CD4-positive, alpha-beta T cell (primary cell): ENCODE measurements at regions not wholly inside any gene's neighbourhood (a gene's known extent, or its start where the extent isn't known, plus 50 kb on each side); places are given as distances from the start of the nearest gene placed in this dataset.

ENCODE experiments used
- ATAC-seq: fragments of 200-7000 bp; cut with Tn5 transposase; one replicate; pipeline ENCODE4 v1.10.0; 2022; ENCODE audit warnings: mild to moderate bottlenecking; ENCODE audit not compliant: poor library complexity
- CTCF ChIA-PET: fragments of 350-600 bp; sonication (Branson Sonifier 250); formaldehyde crosslinking; loops from one replicate; lab custom pipeline; 2021; ENCODE audit warnings: antibody characterized with exemption, inconsistent platforms; lab: Charles Lee
- POLR2A ChIA-PET: fragments of 350-600 bp; sonication (Branson Sonifier 250); formaldehyde crosslinking; loops from one replicate; lab custom pipeline; 2021; ENCODE audit warnings: antibody characterized with exemption, inconsistent platforms; lab: Charles Lee
- DNase-seq, 14 experiments: peaks; one replicate each; pipeline ENCODE4 v3.0.0-alpha.2; 2013 to 2020; ENCODE audit warnings: mixed read lengths in 2 of 14
- H3K27ac ChIP-seq, 2 donors: one replicate each; pipeline versions ENCODE4 v1.5.1 to v1.7.0; 2013; ENCODE audit warnings: low read length in 2 of 2, low read depth in 1 of 2, mild to moderate bottlenecking in 1 of 2
- H3K27me3 ChIP-seq, 2 experiments: 1 replicate in 1 of 2; 2 replicates in 1 of 2; pipeline versions ENCODE4 v1.6.1 to v1.7.0; 2013; ENCODE audit warnings: low read length in 2 of 2, control low read depth in 1 of 2, mild to moderate bottlenecking in 1 of 2, moderate library complexity in 1 of 2; ENCODE audit not compliant: insufficient read depth in 2 of 2, control insufficient read depth in 1 of 2
- H3K36me3 ChIP-seq: one replicate; pipeline ENCODE4 v1.6.1; 2013; ENCODE audit warnings: low read length, control low read depth; ENCODE audit not compliant: insufficient read depth
- H3K4me1 ChIP-seq: one replicate; pipeline ENCODE4 v1.6.1; 2013; ENCODE audit warnings: low read length, control low read depth; ENCODE audit not compliant: insufficient read depth
- H3K4me3 ChIP-seq: one replicate; pipeline ENCODE4 v1.5.1; 2013; ENCODE audit warnings: mild to moderate bottlenecking, low read length, moderate library complexity
- H3K9me3 ChIP-seq, 2 experiments: 1 replicate in 1 of 2; 2 replicates in 1 of 2; pipeline versions ENCODE4 v1.6.1 to v1.7.0; 2013; ENCODE audit warnings: low read length in 2 of 2, mild to moderate bottlenecking in 2 of 2, control low read depth in 1 of 2, moderate library complexity in 1 of 2; ENCODE audit not compliant: control insufficient read depth in 1 of 2, insufficient read depth in 1 of 2
- H3K27ac Mint-ChIP-seq: one replicate; pipeline ENCODE4 v1.8.0; 2020; ENCODE audit warnings: mixed read lengths
- H3K27me3 Mint-ChIP-seq: one replicate; pipeline ENCODE4 v1.8.0; 2021; ENCODE audit warnings: mixed read lengths
- H3K36me3 Mint-ChIP-seq: one replicate; pipeline ENCODE4 v1.8.0; 2021; ENCODE audit warnings: low read depth, mixed read lengths
- H3K4me1 Mint-ChIP-seq: one replicate; pipeline ENCODE4 v1.8.0; 2021; ENCODE audit warnings: low read depth, mixed read lengths
- H3K4me3 Mint-ChIP-seq: one replicate; pipeline ENCODE4 v1.8.0; 2020; ENCODE audit warnings: mild to moderate bottlenecking, mixed read lengths
- H3K9me3 Mint-ChIP-seq: one replicate; pipeline ENCODE4 v1.8.0; 2020; ENCODE audit warnings: mixed read lengths
- intact Hi-C, 2 experiments: fragments of 100-400 bp; cut with DNase I in 1 of 2; cut with micrococcal nuclease in 1 of 2; formaldehyde crosslinking; loops; one replicate each; pipeline versions ENCODE4 v1.15.1 to v1.9.0; 2023 to 2025; cut with DNase I, micrococcal nuclease
- TF ChIP-seq, protein P1 (sequence below): fragments of 200-600 bp; IDR thresholded peaks from one replicate; pipeline ENCODE4 v1.8.0; 2022; ENCODE audit warnings: antibody characterized with exemption, mild to moderate bottlenecking

- peaks cover 0 to 4% of the 10 kb centered on the region in 2 experiments for H3K27me3 ChIP-seq
- H3K27me3 Mint-ChIP-seq = no peaks in the 10 kb centered on the region
- no peak overlapping the region for H3K27ac Mint-ChIP-seq
- no peaks in the 10 kb centered on the region for H3K9me3 ChIP-seq
- CTCF ChIA-PET = interaction anchor here (0.7 kb wide), 1 partner anchor 16 kb away, joined by 3 read pairs; no protein-coding TSS in a partner anchor
- ATAC-seq (no peak), DNase-seq (no peak)
- TF ChIP-seq, protein P1, sequence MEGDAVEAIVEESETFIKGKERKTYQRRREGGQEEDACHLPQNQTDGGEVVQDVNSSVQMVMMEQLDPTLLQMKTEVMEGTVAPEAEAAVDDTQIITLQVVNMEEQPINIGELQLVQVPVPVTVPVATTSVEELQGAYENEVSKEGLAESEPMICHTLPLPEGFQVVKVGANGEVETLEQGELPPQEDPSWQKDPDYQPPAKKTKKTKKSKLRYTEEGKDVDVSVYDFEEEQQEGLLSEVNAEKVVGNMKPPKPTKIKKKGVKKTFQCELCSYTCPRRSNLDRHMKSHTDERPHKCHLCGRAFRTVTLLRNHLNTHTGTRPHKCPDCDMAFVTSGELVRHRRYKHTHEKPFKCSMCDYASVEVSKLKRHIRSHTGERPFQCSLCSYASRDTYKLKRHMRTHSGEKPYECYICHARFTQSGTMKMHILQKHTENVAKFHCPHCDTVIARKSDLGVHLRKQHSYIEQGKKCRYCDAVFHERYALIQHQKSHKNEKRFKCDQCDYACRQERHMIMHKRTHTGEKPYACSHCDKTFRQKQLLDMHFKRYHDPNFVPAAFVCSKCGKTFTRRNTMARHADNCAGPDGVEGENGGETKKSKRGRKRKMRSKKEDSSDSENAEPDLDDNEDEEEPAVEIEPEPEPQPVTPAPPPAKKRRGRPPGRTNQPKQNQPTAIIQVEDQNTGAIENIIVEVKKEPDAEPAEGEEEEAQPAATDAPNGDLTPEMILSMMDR = no peak
- no peaks in the 10 kb centered on the region for H3K36me3 Mint-ChIP-seq
- POLR2A ChIA-PET = no interaction called here
- H3K4me3 ChIP-seq = no peak overlapping the region
- no peaks in the 10 kb centered on the region for H3K9me3 Mint-ChIP-seq
- H3K4me1 Mint-ChIP-seq = no peaks in the 10 kb centered on the region
- H3K27ac ChIP-seq = no peak overlapping the region
- H3K36me3 ChIP-seq = no peaks in the 10 kb centered on the region
- no peak overlapping the region for H3K4me3 Mint-ChIP-seq
- intact Hi-C loops = no loop called here
- H3K4me1 ChIP-seq = no peaks in the 10 kb centered on the region
Observed at GRCh38 chr3:182698078-182698477, 95.2 kb upstream of the ATP11B start.

DNA sequence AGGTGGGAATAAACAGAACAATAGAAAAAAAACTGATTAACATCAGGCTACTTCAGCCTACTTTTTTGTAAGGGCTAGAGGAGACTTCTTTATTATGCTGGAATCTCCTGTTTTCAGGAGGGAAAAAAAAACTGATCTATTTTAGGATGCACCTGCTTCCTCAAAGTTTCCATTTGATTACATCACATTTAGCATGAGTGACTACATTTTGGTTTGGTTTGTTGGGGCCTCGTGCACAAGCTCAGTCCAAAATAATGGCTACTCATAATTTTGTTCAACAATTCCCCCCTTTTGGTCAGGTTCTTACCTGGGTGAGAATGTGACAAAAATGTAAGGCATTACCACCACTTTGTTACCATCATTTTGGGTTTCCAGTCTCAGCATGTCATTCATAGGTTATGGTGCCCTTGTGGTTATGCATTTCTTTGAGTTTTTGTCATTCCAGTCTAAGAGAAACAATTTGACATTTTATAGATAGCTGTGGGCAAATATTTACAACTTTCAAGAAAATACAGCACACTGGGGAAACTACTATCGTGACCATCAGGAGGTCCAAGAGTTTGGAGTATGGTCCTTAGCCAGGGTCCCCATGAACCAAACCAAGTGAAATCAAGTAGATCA is 93.6 kb upstream of the ATP11B start:
- Mint-ChIP-seq H3K9me3 (no peaks in the 10 kb centered on the region), H3K4me1 (no peaks in the 10 kb centered on the region), H3K27me3 (no peaks in the 10 kb centered on the region), H3K4me3 (no peak overlapping the region), H3K27ac (no peak overlapping the region), H3K36me3 (no peaks in the 10 kb centered on the region)
- Histone ChIP-seq H3K9me3 (no peaks in the 10 kb centered on the region), H3K27ac (no peak overlapping the region), H3K4me3 (no peak overlapping the region), H3K36me3 (no peaks in the 10 kb centered on the region), H3K27me3 (peaks cover 0 to 4% of the 10 kb centered on the region in 2 experiments), H3K4me1 (no peaks in the 10 kb centered on the region)
- intact Hi-C loops = no loop called here
- CTCF ChIA-PET = no interaction called here
- DNase-seq = no peak
- ATAC-seq = no peak
- TF ChIP-seq, protein P1 = no peak
- POLR2A ChIA-PET = no interaction called here

DNA sequence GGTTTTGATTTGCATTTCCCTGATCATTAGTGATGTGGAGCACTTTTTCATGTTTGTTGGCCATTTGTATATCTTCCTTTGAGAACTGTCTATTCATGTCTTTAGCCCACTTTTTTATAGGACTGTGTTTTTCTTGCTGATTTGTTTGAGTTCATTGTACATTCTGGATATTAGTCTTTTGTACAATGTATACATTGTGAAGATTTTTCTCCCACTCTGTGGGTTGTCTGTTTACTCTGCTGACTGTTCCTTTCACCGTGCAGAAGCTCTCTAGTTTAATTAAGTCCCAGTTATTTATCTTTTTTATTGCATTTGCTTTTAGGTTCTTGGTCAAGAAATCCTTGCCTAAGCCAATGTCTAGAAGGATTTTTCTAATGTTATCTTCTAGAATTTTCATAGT is 91.1 kb upstream of the ATP11B start:
- H3K36me3 ChIP-seq = no peaks in the 10 kb centered on the region
- ATAC-seq = no peak
- no peaks in the 10 kb centered on the region for H3K9me3 ChIP-seq
- Mint-ChIP-seq H3K9me3 (no peaks in the 10 kb centered on the region), H3K36me3 (no peaks in the 10 kb centered on the region), H3K27me3 (peaks cover 12% of the 10 kb centered on the region), H3K4me3 (no peak overlapping the region), H3K27ac (no peak overlapping the region), H3K4me1 (no peaks in the 10 kb centered on the region)
- H3K4me1 ChIP-seq = no peaks in the 10 kb centered on the region
- H3K4me3 ChIP-seq = no peak overlapping the region
- intact Hi-C loops = no loop called here
- CTCF ChIA-PET = no interaction called here
- POLR2A ChIA-PET = no interaction called here
- TF ChIP-seq, protein P1 = no peak
- H3K27me3 ChIP-seq = no peaks in the 10 kb centered on the region
- DNase-seq = no peak
- no peak overlapping the region for H3K27ac ChIP-seq
